ENCODE measurements at regions not wholly inside any gene's neighbourhood (a gene's known extent, or its start where the extent isn't known, plus 50 kb on each side); places are given as distances from the start of the nearest gene placed in this dataset.
"Not testable (repeated sequence)": the region's sequence is repeated elsewhere in the genome, so short reads cannot be mapped to it uniquely, and the experiment has no call there.

DNA sequence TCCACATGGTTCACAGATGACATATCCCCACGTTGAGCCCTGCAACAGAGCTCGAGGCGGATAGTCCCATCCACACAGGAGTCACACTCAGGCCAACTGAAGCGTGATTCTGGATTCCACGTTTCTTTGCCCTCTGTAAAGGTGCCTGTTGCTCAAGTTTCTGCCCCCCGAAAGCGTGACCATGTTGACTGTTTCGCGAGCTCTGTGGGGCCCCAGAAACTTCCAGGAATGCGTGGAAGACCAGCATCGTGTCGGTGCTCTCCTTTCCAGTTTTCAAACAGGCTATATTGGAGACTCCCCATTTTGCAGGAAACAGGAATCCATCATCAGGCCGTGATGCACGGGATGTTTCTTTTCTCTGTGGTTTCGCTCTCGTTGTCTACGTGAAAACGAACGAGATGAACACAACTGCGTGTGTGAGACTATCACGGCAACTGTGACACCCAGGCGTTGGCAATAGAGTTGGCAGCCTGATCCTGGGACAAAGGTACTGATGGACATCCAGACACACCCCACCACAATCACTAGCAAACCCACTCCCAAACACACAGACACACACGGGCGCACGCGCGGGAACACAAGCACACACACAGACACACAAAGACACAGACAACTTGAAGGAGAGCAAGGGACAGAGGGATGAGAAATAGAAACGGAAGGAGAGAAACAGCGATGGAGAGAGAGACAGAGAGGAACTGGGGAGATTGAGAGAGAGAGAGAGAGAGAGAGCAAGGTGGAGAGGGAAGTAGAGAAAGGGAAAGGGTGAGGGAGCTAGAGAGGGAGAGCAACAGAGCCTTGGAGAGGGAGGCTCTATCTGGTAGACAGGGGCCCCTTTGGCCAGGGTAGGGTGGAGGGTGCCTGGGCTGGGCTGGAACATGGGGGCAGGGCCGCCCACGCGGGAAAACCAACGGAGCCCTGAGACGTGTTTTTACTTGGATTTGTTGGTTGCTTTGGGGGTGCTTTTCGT lies 1609.3 kb downstream of the SPATA31A7 start:
- H3K27ac ChIP-seq (ENCODE audit: low read depth, low read length); H3K36me3 ChIP-seq (ENCODE audit: control insufficient read depth in 5 of 5, insufficient read depth in 5 of 5, low read length in 5 of 5); H3K9me3 ChIP-seq (ENCODE audit: control insufficient read depth in 5 of 5, low read length in 5 of 5): not testable (repeated sequence)
- H3K4me3 ChIP-seq (ENCODE audit: low read depth in 1 of 5, low read length in 5 of 5) = peak overlapping the region; percentile 28 to 75 (median 58)
- peak overlapping the region in 2 of 5 donors; percentile 35 to 53 for H3K9ac ChIP-seq (ENCODE audit: low read length in 5 of 5)
- H3K4me1 ChIP-seq (ENCODE audit: control insufficient read depth in 5 of 5, insufficient read depth in 5 of 5, low read length in 5 of 5) = peaks cover 3 to 41% (median 27%) of the 10 kb centered on the region in 5 donors
- peaks cover 0 to 23% (median 16%) of the 10 kb centered on the region in 5 donors for H3K27me3 ChIP-seq (ENCODE audit: control insufficient read depth in 5 of 5, insufficient read depth in 4 of 5, low read length in 5 of 5)

DNA sequence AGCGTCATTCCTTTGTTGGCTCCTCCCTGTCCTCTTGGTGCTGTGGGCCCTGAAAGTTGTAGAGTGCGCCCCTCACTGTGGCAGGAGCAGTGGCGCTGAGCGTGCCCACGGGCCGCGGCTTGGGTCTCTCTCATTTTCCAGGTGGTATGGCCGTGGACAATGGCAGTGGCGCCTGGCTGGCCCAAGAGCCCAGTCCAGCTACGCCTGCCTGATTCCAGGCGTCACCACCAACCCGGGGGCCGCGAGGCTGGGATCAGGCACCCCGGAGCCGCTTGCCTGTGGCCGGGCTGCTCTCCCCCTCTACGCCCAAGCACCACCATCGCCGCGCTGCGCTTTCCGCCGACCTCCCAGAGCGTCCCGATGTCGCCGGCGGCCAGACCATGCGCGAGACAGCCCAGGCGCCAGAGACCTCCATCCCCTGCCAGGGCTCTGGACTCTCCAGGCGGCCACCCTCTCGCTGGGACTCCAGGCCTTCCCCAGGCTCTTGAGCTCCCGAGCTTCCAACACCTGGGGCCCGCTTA lies 1610.1 kb downstream of the SPATA31A7 start:
- Histone ChIP-seq H3K4me3 (ENCODE audit: low read depth in 1 of 5, low read length in 5 of 5) (peak overlapping the region in 4 of 5 donors; percentile 28 to 75 (median 58)), H3K4me1 (ENCODE audit: control insufficient read depth in 5 of 5, insufficient read depth in 5 of 5, low read length in 5 of 5) (peaks cover 3 to 41% (median 27%) of the 10 kb centered on the region in 5 donors), H3K27me3 (ENCODE audit: control insufficient read depth in 5 of 5, insufficient read depth in 4 of 5, low read length in 5 of 5) (peaks cover 0 to 23% (median 16%) of the 10 kb centered on the region in 5 donors)
- not testable (repeated sequence) for H3K9me3 ChIP-seq (ENCODE audit: control insufficient read depth in 5 of 5, low read length in 5 of 5); H3K9ac ChIP-seq (ENCODE audit: low read length in 5 of 5); H3K27ac ChIP-seq (ENCODE audit: low read depth, low read length); H3K36me3 ChIP-seq (ENCODE audit: control insufficient read depth in 5 of 5, insufficient read depth in 5 of 5, low read length in 5 of 5)

DNA sequence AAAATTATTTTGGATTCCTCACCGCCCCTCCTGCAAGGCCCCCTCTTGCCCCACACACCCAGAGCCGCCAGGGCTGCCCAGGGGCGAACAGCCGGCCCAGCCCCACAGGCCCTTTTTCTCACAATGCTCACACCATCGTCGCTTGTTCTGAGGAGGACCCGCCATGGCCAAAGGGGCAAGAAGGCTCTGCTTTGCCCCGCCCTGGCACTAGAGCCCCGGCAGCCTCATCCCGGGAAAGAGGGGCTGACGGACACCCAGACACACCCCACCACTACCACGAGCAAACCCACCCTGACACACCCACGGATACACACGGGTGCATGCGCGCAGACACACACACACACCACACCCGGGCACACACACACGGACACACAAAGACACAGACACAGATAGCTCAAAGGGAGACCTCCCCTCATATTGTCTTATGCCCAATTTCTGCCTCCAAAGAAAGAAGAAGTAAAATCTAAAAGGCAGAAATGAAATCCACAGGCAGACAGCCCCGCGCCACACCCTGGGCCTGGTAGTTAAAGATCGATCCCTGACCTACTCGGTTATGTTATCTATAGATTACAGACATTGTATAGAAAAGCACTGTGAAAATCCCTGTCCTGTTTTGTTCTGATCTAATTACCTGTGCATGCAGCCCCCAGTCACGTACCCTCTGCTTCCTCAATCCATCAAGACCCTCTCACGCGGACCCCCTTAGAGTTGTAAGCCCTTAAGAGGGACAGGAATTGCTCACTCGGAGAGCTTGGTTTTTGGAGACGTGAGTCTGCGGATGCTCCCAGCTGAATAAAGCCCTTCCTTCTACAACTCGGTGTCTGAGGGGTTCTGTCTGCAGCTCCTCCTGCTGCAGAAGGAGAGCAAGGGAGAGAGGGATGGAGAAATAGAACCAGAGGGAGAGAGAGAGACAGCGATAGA lies 1610.9 kb downstream of the SPATA31A7 start:
- Histone ChIP-seq H3K9ac (ENCODE audit: low read length in 5 of 5) (peak overlapping the region in 1 of 5 donors; percentile 39), H3K4me3 (ENCODE audit: low read depth in 1 of 5, low read length in 5 of 5) (peak overlapping the region; percentile 47 to 75 (median 48)), H3K4me1 (ENCODE audit: control insufficient read depth in 5 of 5, insufficient read depth in 5 of 5, low read length in 5 of 5) (peaks cover 3 to 41% (median 27%) of the 10 kb centered on the region in 5 donors), H3K27me3 (ENCODE audit: control insufficient read depth in 5 of 5, insufficient read depth in 4 of 5, low read length in 5 of 5) (peaks cover 0 to 23% (median 16%) of the 10 kb centered on the region in 5 donors)
- not testable (repeated sequence) for H3K36me3 ChIP-seq (ENCODE audit: control insufficient read depth in 5 of 5, insufficient read depth in 5 of 5, low read length in 5 of 5); H3K27ac ChIP-seq (ENCODE audit: low read depth, low read length); H3K9me3 ChIP-seq (ENCODE audit: control insufficient read depth in 5 of 5, low read length in 5 of 5)

DNA sequence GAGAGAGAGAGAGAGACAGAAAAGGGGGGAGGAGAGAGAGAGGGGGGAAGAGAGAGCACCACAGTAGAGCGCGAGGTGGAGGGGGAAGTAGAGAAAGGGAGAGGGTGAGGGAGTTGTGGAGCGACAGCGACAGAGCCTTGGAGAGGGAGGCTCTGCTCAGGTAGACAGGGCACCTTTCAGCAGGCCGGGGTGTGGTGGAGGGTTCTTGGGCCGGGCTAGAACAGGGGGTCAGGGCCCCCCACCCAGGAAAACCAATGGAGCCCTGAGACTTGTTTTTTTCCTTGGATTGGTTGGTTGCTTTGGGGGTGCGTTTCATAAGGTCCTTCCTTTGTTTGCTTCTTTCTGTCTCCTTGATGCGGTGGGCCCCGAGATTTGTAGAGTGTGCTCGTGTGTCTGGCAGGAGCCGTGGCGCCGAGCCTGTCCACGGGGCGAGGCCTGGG lies 1611.6 kb downstream of the SPATA31A7 start:
- Histone ChIP-seq H3K27me3 (ENCODE audit: control insufficient read depth in 5 of 5, insufficient read depth in 4 of 5, low read length in 5 of 5) (peaks cover 0 to 23% (median 16%) of the 10 kb centered on the region in 5 donors), H3K9ac (ENCODE audit: low read length in 5 of 5) (peak overlapping the region in 1 of 5 donors; percentile 84), H3K4me1 (ENCODE audit: control insufficient read depth in 5 of 5, insufficient read depth in 5 of 5, low read length in 5 of 5) (peaks cover 3 to 41% (median 27%) of the 10 kb centered on the region in 5 donors)

DNA sequence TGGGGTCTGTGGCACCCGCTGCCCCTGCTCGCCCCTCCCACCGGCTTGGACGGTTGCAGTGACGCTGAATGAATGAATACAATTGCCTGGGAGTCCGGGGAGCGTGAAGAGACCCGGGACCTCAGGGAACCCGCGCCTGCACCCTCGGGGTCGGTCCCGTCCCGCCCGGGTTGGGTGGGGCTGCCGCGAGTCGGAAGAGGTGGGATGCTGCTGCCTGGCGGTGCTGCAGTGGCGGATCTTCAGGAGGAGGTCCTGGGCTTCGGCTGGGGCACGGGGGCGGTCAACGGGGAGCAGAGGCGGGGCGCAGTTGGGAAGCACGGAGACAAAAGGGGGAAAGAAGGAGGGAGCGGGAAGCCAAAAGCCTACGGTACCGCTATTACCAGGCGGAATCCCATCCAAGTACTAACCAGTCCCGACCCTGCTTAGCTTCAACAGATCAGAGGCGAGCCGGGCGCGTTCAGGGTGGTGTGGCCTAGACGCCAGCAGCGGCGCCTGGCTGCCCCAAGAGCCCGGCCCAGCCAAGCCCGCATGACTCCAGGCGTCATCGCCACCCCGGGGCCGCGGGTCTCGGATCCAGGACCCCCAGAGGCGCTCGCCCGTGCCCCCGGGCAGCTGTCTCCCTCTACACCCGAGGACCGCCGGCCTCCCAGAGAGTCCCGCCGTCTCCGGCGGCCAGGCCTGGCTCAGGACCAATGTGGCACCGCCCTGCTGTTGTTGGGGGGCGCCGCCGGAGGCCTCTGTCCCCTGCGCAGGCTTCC lies 1612.3 kb downstream of the SPATA31A7 start:
- Histone ChIP-seq H3K9ac (ENCODE audit: low read length in 5 of 5) (peak overlapping the region in 3 of 5 donors; percentile 76 to 86 (median 84)), H3K27ac (ENCODE audit: low read depth, low read length) (peak overlapping the region; percentile 46), H3K4me1 (ENCODE audit: control insufficient read depth in 5 of 5, insufficient read depth in 5 of 5, low read length in 5 of 5) (peaks cover 3 to 41% (median 27%) of the 10 kb centered on the region in 5 donors), H3K4me3 (ENCODE audit: low read depth in 1 of 5, low read length in 5 of 5) (peak overlapping the region; percentile 61 to 81 (median 70)), H3K27me3 (ENCODE audit: control insufficient read depth in 5 of 5, insufficient read depth in 4 of 5, low read length in 5 of 5) (peaks cover 0 to 23% (median 16%) of the 10 kb centered on the region in 5 donors)
- H3K36me3 ChIP-seq (ENCODE audit: control insufficient read depth in 5 of 5, insufficient read depth in 5 of 5, low read length in 5 of 5); H3K9me3 ChIP-seq (ENCODE audit: control insufficient read depth in 5 of 5, low read length in 5 of 5): not testable (repeated sequence)

More for the DNA sequence above, 1611.6 kb downstream of the SPATA31A7 start:
- not testable (repeated sequence) for H3K27ac ChIP-seq (ENCODE audit: low read depth, low read length); H3K9me3 ChIP-seq (ENCODE audit: control insufficient read depth in 5 of 5, low read length in 5 of 5); H3K36me3 ChIP-seq (ENCODE audit: control insufficient read depth in 5 of 5, insufficient read depth in 5 of 5, low read length in 5 of 5)
- H3K4me3 ChIP-seq (ENCODE audit: low read depth in 1 of 5, low read length in 5 of 5) = peak overlapping the region; percentile 48 to 81 (median 70)

DNA sequence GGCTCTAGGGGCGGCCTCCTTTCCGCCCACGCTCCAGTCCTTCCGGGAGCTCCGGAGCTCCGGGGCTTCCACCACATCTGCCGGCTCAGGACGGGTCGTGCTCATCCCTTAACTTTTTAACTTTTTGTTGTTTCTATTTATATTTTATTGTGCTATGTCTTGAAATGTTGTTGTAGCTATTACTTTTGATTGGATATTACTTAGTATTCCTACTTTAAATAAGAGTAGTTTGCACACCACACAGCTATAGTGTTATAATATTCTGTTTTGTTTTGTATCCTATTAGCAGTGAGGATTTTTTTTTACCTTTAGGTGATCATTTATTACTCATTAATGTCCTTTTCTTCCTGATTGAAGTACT lies 1612.9 kb downstream of the SPATA31A7 start:
- H3K4me3 ChIP-seq (ENCODE audit: low read depth in 1 of 5, low read length in 5 of 5) = peak overlapping the region in 4 of 5 donors; percentile 61 to 81 (median 72)
- H3K9ac ChIP-seq (ENCODE audit: low read length in 5 of 5) = peak overlapping the region in 2 of 5 donors; percentile 76 to 86
- H3K36me3 ChIP-seq (ENCODE audit: control insufficient read depth in 5 of 5, insufficient read depth in 5 of 5, low read length in 5 of 5); H3K9me3 ChIP-seq (ENCODE audit: control insufficient read depth in 5 of 5, low read length in 5 of 5): not testable (repeated sequence)
- peaks cover 0 to 23% (median 16%) of the 10 kb centered on the region in 5 donors for H3K27me3 ChIP-seq (ENCODE audit: control insufficient read depth in 5 of 5, insufficient read depth in 4 of 5, low read length in 5 of 5)
- peak overlapping the region; percentile 46 for H3K27ac ChIP-seq (ENCODE audit: low read depth, low read length)
- H3K4me1 ChIP-seq (ENCODE audit: control insufficient read depth in 5 of 5, insufficient read depth in 5 of 5, low read length in 5 of 5) = peaks cover 3 to 41% (median 27%) of the 10 kb centered on the region in 5 donors

DNA sequence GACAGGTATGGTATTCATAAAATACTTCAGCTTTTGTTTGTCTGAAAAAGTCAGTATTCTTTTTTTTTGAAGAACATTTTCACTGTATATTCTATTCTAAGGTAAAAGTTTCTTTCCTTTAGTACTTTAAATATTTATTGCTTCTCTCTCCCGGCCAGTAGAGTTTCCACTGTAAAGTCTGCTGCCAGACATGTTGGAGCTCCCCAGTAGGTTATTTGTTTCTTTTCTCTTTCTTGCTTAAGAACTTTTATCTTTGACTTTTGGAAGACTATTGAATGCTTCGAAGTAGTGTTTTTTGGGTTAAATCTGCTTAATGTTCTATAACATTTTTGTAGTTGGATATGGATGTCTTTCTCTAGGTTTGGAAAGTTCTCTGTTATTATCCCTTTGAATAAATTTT lies 1613.3 kb downstream of the SPATA31A7 start:
- Histone ChIP-seq H3K4me3 (ENCODE audit: low read depth in 1 of 5, low read length in 5 of 5) (peak overlapping the region in 2 of 5 donors; percentile 70 to 75), H3K27me3 (ENCODE audit: control insufficient read depth in 5 of 5, insufficient read depth in 4 of 5, low read length in 5 of 5) (peaks cover 0 to 23% (median 16%) of the 10 kb centered on the region in 5 donors), H3K4me1 (ENCODE audit: control insufficient read depth in 5 of 5, insufficient read depth in 5 of 5, low read length in 5 of 5) (peaks cover 3 to 41% (median 27%) of the 10 kb centered on the region in 5 donors)
- not testable (repeated sequence) for H3K9me3 ChIP-seq (ENCODE audit: control insufficient read depth in 5 of 5, low read length in 5 of 5); H3K36me3 ChIP-seq (ENCODE audit: control insufficient read depth in 5 of 5, insufficient read depth in 5 of 5, low read length in 5 of 5); H3K9ac ChIP-seq (ENCODE audit: low read length in 5 of 5); H3K27ac ChIP-seq (ENCODE audit: low read depth, low read length)

DNA sequence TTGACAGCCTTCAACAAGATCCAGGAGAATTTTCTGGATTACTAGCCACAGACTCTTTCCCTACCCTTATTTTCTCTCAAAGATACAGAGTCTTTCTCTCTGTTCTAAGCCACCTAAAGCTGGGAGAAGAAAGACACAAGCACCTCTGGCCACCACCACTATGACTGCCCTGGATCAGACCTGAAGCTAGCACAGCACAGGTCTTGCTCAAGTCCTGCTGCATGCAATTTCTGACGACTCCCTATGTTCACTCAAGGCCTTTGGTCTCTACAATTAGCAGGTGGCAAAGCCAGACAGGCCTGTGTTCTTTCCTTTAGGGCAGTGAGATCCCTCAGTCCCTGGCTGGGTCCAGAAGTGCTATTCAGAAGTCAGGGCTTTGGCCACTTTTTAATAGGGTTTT lies 1614.5 kb downstream of the SPATA31A7 start:
- peaks cover 0 to 18% (median 14%) of the 10 kb centered on the region in 5 donors for H3K27me3 ChIP-seq (ENCODE audit: control insufficient read depth in 5 of 5, insufficient read depth in 4 of 5, low read length in 5 of 5)
- not testable (repeated sequence) for H3K4me3 ChIP-seq (ENCODE audit: low read depth in 1 of 5, low read length in 5 of 5); H3K9ac ChIP-seq (ENCODE audit: low read length in 5 of 5); H3K27ac ChIP-seq (ENCODE audit: low read depth, low read length); H3K9me3 ChIP-seq (ENCODE audit: control insufficient read depth in 5 of 5, low read length in 5 of 5); H3K36me3 ChIP-seq (ENCODE audit: control insufficient read depth in 5 of 5, insufficient read depth in 5 of 5, low read length in 5 of 5)
- H3K4me1 ChIP-seq (ENCODE audit: control insufficient read depth in 5 of 5, insufficient read depth in 5 of 5, low read length in 5 of 5) = peaks cover 2 to 33% (median 27%) of the 10 kb centered on the region in 5 donors

DNA sequence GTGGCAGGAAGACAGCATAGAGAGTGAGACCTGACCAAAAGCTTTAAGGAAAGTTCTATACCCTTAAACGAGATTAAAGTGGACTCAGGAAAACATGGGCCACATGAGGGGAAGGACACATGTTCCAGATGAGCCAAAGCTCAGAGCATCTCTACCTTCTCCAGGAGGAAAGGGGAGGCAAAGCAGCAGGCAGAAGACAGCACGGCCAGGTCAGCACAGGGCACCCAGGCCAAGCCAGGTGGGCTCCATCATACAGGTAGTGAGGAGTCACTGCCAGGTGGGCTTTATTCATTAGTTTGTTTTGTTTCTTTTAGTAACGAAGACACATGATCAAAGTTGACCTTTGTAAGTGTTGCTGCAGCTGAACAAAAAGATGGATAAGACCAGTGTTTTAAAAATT lies 1617.6 kb downstream of the SPATA31A7 start:
- not testable (repeated sequence) for H3K9me3 ChIP-seq (ENCODE audit: control insufficient read depth in 5 of 5, low read length in 5 of 5); H3K4me3 ChIP-seq (ENCODE audit: low read depth in 1 of 5, low read length in 5 of 5); H3K27ac ChIP-seq (ENCODE audit: low read depth, low read length); H3K36me3 ChIP-seq (ENCODE audit: control insufficient read depth in 5 of 5, insufficient read depth in 5 of 5, low read length in 5 of 5); H3K27me3 ChIP-seq (ENCODE audit: control insufficient read depth in 5 of 5, insufficient read depth in 4 of 5, low read length in 5 of 5); H3K4me1 ChIP-seq (ENCODE audit: control insufficient read depth in 5 of 5, insufficient read depth in 5 of 5, low read length in 5 of 5); H3K9ac ChIP-seq (ENCODE audit: low read length in 5 of 5)
